HepG2 (cell line): ENCODE measurements at regions not wholly inside any gene's neighbourhood (a gene's known extent, or its start where the extent isn't known, plus 50 kb on each side); places are given as distances from the start of the nearest gene placed in this dataset.

Source experiments
- ARID2 ChIP-seq: sonication (generic); formaldehyde crosslinking; IDR thresholded peaks from 2 replicates; pipeline ENCODE4 v1.8.1; 2022; ENCODE audit warnings: mild to moderate bottlenecking, missing genetic modification reagents, borderline replicate concordance
- ETV6 ChIP-seq: sonication (generic); formaldehyde crosslinking; conservative IDR thresholded peaks from 2 replicates; pipeline ENCODE4 v1.4.0; 2020; ENCODE audit warnings: missing genetic modification reagents
- FOXA1 ChIP-seq, 2 experiments: fragments of 450-650 bp in 1 of 2; sonication (generic) in 1 of 2; formaldehyde crosslinking in 1 of 2; IDR thresholded peaks; 2 replicates each; pipeline versions ENCODE4 v1.4.0 to v1.6.1; 2016 to 2020; ENCODE audit warnings: missing genetic modification reagents in 1 of 2
- NFAT5 ChIP-seq: sonication (generic); formaldehyde crosslinking; IDR thresholded peaks from 2 replicates; pipeline ENCODE4 v1.4.0; 2020; ENCODE audit warnings: missing genetic modification reagents
- RERE ChIP-seq: IDR thresholded peaks from 2 replicates; pipeline ENCODE4 v1.6.1; 2016; ENCODE audit warnings: low read depth, missing genetic modification reagents, missing compliant biosample characterization
- THAP7 ChIP-seq: sonication (generic); formaldehyde crosslinking; IDR thresholded peaks from 2 replicates; pipeline ENCODE4 v1.8.1; 2023; ENCODE audit warnings: mild to moderate bottlenecking, missing genetic modification reagents
- ZBTB46 ChIP-seq: sonication (generic); formaldehyde crosslinking; IDR thresholded peaks from 2 replicates; pipeline ENCODE4 v1.4.0; 2020; ENCODE audit warnings: mild to moderate bottlenecking, missing genetic modification reagents, borderline replicate concordance
- ZNF432 ChIP-seq: sonication (generic); formaldehyde crosslinking; IDR thresholded peaks from 2 replicates; pipeline ENCODE4 v1.5.0; 2020; ENCODE audit warnings: missing genetic modification reagents, mild to moderate bottlenecking, borderline replicate concordance
- ZNF790 ChIP-seq: sonication (generic); formaldehyde crosslinking; IDR thresholded peaks from 2 replicates; pipeline ENCODE4 v1.8.0; 2022; ENCODE audit warnings: missing genetic modification reagents, mild to moderate bottlenecking, borderline replicate concordance
- ZNF883 ChIP-seq: sonication (generic); formaldehyde crosslinking; IDR thresholded peaks from 2 replicates; pipeline ENCODE4 v1.5.1; 2020; ENCODE audit warnings: mild to moderate bottlenecking, missing genetic modification reagents; ENCODE audit errors: not compliant biosample characterization

- no peak for TF ChIP-seq NFAT5
- no peak for TF ChIP-seq ZNF790 (CRISPR knock-in tag)
- TF ChIP-seq ZNF883 (CRISPR knock-in tag), result no peak
- TF ChIP-seq ARID2 (CRISPR knock-in tag), result no peak
- TF ChIP-seq ZBTB46 (CRISPR knock-in tag), result no peak
- TF ChIP-seq THAP7 (CRISPR knock-in tag), result no peak
- TF ChIP-seq RERE (CRISPR knock-in tag), result no peak
- TF ChIP-seq ETV6 (CRISPR knock-in tag), result no peak
- TF ChIP-seq FOXA1 (IDR thresholded peaks at IDR 0.05), result no peak
- TF ChIP-seq FOXA1 (CRISPR knock-in tag; IDR thresholded peaks at IDR 0.05), result no peak
- no peak for TF ChIP-seq ZNF432 (CRISPR knock-in tag)
- TF ChIP-seq, all 625 proteins: peak for 0
Measured at GRCh38 chr13:104832231-104832630, 1703.2 kb downstream of the EFNB2 start (continued).
